Natural killer cell (primary cell): ENCODE measurements at regions not wholly inside any gene's neighbourhood (a gene's known extent, or its start where the extent isn't known, plus 50 kb on each side); places are given as distances from the start of the nearest gene placed in this dataset.
"Not testable (repeated sequence)": the region's sequence is repeated elsewhere in the genome, so short reads cannot be mapped to it uniquely, and the experiment has no call there.

Experiments
- ATAC-seq, 3 donors: fragments of 150-1000 bp in 2 of 3; fragments of 200-7000 bp in 1 of 3; cut with Tn5 transposase; 1 replicate in 1 of 3; 2 replicates in 2 of 3; pipeline ENCODE4 v1.10.0; 2021; ENCODE audit warnings: mild to moderate bottlenecking in 2 of 3, moderate library complexity in 2 of 3
- DNase-seq, 2 donors: peaks; one replicate each; pipeline versions ENCODE4 v3.0.0 to v3.0.0-alpha.2; 2013 to 2021; ENCODE audit warnings: mixed read lengths in 1 of 2
- H3K27ac ChIP-seq: one replicate; pipeline ENCODE4 v1.5.1; 2013; ENCODE audit warnings: mild to moderate bottlenecking, low read length
- H3K27me3 ChIP-seq: one replicate; pipeline ENCODE4 v1.6.1; 2013; ENCODE audit warnings: low read length; ENCODE audit not compliant: control insufficient read depth, insufficient read depth
- H3K36me3 ChIP-seq: one replicate; pipeline ENCODE4 v1.6.1; 2013; ENCODE audit warnings: low read length; ENCODE audit not compliant: control insufficient read depth, insufficient read depth
- H3K4me1 ChIP-seq: one replicate; pipeline ENCODE4 v1.6.1; 2013; ENCODE audit warnings: low read length; ENCODE audit not compliant: control insufficient read depth, insufficient read depth
- H3K4me3 ChIP-seq: one replicate; pipeline ENCODE4 v1.5.1; 2013; ENCODE audit warnings: low read length
- H3K9me3 ChIP-seq: one replicate; pipeline ENCODE4 v1.6.1; 2013; ENCODE audit warnings: low read length; ENCODE audit not compliant: control insufficient read depth, insufficient read depth
- H3K27ac Mint-ChIP-seq, 2 donors: one replicate each; pipeline ENCODE4 v1.8.0; 2022; ENCODE audit warnings: mild to moderate bottlenecking in 2 of 2, mixed read lengths in 2 of 2, moderate library complexity in 1 of 2
- H3K27me3 Mint-ChIP-seq, 2 donors: one replicate each; pipeline ENCODE4 v1.8.0; 2022; ENCODE audit warnings: low read depth in 2 of 2, mixed read lengths in 2 of 2
- H3K36me3 Mint-ChIP-seq: one replicate; pipeline ENCODE4 v1.8.0; 2022; ENCODE audit warnings: mixed read lengths
- H3K4me1 Mint-ChIP-seq, 2 donors: one replicate each; pipeline ENCODE4 v1.8.0; 2022; ENCODE audit warnings: mixed read lengths in 2 of 2
- H3K4me3 Mint-ChIP-seq: one replicate; pipeline ENCODE4 v1.8.0; 2022; ENCODE audit warnings: mild to moderate bottlenecking, moderate library complexity, mixed read lengths
- H3K9me3 Mint-ChIP-seq, 2 donors: one replicate each; pipeline ENCODE4 v1.8.0; 2022; ENCODE audit warnings: mixed read lengths in 2 of 2
- WGBS: methylation state at CpG from one replicate; pipeline ENCODE4 v1.1.7; 2013; ENCODE audit warnings: missing lambda C conversion rate; ENCODE audit not compliant: insufficient coverage; 5-methylcytosine and 5-hydroxymethylcytosine counted together
- intact Hi-C: fragments of 100-400 bp; cut with micrococcal nuclease; formaldehyde crosslinking; loops from one replicate; pipeline ENCODE4 v1.14.2; 2022
- TF ChIP-seq, protein P1 (sequence below): fragments of 200-600 bp; IDR thresholded peaks from one replicate; pipeline ENCODE4 v1.8.0; 2022; ENCODE audit warnings: antibody characterized with exemption

DNA sequence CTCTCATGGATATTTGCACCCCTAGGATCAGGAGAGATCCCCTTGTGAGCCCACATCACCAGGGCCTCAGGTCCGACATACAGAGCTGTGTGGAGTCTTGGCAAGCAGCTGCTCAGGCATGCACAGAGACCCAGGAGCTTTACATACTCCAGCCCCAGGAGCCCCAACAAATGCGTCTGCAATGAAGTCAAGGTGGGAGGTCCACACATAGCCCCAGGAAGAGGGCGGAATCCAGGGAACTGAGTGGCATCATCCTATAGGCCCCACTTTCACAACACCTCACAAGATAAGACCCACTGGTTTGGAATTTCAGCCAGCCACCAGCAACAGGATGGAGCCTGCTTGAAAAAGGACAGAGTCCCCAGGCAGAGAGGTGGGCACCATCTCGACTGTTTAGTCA lies 106.7 kb downstream of the LSMEM1 start:
- H3K9me3 Mint-ChIP-seq: no peaks in the 10 kb centered on the region
- Histone ChIP-seq H3K27me3 (no peaks in the 10 kb centered on the region), H3K4me1 (no peaks in the 10 kb centered on the region), H3K36me3 (no peaks in the 10 kb centered on the region), H3K4me3 (no peak overlapping the region), H3K27ac (no peak overlapping the region), H3K9me3 (no peaks in the 10 kb centered on the region)
- DNase-seq (no peak), ATAC-seq (no peak)
- TF ChIP-seq, protein P1, sequence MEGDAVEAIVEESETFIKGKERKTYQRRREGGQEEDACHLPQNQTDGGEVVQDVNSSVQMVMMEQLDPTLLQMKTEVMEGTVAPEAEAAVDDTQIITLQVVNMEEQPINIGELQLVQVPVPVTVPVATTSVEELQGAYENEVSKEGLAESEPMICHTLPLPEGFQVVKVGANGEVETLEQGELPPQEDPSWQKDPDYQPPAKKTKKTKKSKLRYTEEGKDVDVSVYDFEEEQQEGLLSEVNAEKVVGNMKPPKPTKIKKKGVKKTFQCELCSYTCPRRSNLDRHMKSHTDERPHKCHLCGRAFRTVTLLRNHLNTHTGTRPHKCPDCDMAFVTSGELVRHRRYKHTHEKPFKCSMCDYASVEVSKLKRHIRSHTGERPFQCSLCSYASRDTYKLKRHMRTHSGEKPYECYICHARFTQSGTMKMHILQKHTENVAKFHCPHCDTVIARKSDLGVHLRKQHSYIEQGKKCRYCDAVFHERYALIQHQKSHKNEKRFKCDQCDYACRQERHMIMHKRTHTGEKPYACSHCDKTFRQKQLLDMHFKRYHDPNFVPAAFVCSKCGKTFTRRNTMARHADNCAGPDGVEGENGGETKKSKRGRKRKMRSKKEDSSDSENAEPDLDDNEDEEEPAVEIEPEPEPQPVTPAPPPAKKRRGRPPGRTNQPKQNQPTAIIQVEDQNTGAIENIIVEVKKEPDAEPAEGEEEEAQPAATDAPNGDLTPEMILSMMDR: no peak
- intact Hi-C loops: no loop called here
- 87% methylated on average over 4 of the region's 4 CpGs for WGBS
- no peak overlapping the region for H3K27ac Mint-ChIP-seq
- peaks cover 11 to 13% of the 10 kb centered on the region in 2 donors for H3K27me3 Mint-ChIP-seq
- no peaks in the 10 kb centered on the region for H3K4me1 Mint-ChIP-seq
- no peaks in the 10 kb centered on the region for H3K36me3 Mint-ChIP-seq
- H3K4me3 Mint-ChIP-seq: no peak overlapping the region

DNA sequence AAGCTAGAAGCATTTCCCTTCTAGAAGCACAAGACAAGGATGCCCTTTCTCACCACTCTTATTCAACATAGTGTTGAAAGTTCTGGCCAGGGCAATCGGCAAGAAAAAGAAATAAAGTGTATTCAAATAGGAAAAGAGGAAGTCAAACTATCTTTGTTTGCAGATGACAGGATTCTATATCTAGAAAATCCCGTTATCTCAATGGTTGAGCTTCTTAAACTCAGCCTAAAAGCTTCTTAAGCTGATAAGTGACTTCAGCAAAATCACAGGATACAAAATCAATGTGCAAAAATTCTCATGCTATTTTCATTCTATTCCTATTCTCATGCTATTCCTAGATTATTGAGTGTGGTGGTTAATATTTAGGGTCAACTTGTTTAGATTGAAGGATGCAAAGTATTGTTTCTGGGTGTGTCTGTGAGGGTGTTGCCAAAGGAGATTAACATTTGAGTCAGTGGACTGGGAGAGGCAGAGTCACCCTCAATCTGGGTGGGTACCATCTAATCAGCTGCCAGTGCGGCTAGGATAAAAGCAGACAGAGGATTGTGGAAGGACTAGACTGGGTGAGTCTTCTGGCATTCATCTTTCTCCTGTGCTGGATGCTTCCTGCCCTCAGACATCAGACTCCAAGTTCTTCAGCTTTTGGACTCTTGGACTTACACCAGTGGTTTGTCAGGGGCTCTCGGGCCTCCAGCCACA lies 111.9 kb downstream of the LSMEM1 start:
- H3K4me3 ChIP-seq, intact Hi-C loops: not testable (repeated sequence)

DNA sequence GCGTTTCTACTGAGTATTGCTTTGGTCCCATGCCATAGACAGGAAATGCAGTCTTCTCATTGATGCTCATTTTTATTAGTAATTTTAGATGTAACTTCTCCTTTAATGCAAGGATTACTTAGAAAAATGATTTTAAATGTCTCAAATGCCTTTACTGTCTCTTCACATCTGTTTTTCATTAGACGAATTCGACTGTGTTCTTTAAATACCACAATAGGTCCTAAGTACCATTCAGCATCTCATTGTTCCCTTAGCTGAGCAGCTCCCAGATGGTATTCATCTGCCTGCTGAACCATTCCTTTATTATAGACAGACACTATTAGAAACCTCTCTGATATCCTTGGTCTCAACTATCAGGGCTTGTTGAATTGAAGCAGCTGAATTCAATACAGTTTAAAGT lies 113.6 kb downstream of the LSMEM1 start:
- Mint-ChIP-seq H3K27ac (no peak overlapping the region), H3K9me3 (peaks cover 0 to 2% of the 10 kb centered on the region in 2 donors), H3K36me3 (no peaks in the 10 kb centered on the region), H3K27me3 (peaks cover 0 to 5% of the 10 kb centered on the region in 2 donors), H3K4me1 (no peaks in the 10 kb centered on the region), H3K4me3 (no peak overlapping the region)
- intact Hi-C loops: no loop called here
- TF ChIP-seq, protein P1: no peak
- Histone ChIP-seq H3K9me3 (no peaks in the 10 kb centered on the region), H3K4me3 (no peak overlapping the region), H3K4me1 (no peaks in the 10 kb centered on the region), H3K27ac (no peak overlapping the region), H3K36me3 (no peaks in the 10 kb centered on the region), H3K27me3 (no peaks in the 10 kb centered on the region)
- ATAC-seq: no peak
- 92% methylated on average over 2 of the region's 3 CpGs for WGBS
- DNase-seq: no peak

More for the DNA sequence above, 111.9 kb downstream of the LSMEM1 start:
- ATAC-seq, DNase-seq, H3K27me3 ChIP-seq, H3K36me3 ChIP-seq, H3K27me3 Mint-ChIP-seq, H3K36me3 Mint-ChIP-seq, H3K27ac ChIP-seq, H3K27ac Mint-ChIP-seq, H3K9me3 Mint-ChIP-seq, H3K4me3 Mint-ChIP-seq, H3K4me1 ChIP-seq, H3K4me1 Mint-ChIP-seq, H3K9me3 ChIP-seq: not testable (repeated sequence)
- whole genome bisulfite sequencing: 78% methylated on average over 3 of the region's 4 CpGs

DNA sequence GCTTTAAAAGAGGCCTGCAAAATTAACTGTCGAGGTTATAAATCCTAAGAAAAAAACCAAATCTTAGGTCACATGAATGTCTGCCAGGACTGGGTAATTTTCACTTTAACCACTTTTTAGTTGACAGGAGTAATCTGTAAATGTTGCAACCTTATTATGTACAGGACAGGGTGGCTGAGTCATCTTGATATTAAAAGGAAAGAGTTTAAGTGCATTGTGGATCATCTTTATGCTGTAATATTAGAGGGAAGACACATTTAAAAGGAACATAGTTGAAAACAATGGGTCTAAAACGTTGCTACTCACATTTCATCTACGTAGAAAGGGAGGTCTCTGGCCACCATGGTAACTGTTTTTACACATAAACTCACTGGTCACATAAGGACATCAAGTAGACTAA lies 115.5 kb downstream of the LSMEM1 start:
- H3K36me3 ChIP-seq: no peaks in the 10 kb centered on the region
- DNase-seq (no peak), ATAC-seq (no peak)
- H3K36me3 Mint-ChIP-seq: no peaks in the 10 kb centered on the region
- 77% methylated on average over 3 of the region's 3 CpGs for whole genome bisulfite sequencing
- intact Hi-C loops: no loop called here
- H3K9me3 ChIP-seq: no peaks in the 10 kb centered on the region
- H3K4me3 Mint-ChIP-seq: no peak overlapping the region
- no peaks in the 10 kb centered on the region for H3K27me3 ChIP-seq
- H3K4me3 ChIP-seq: no peak overlapping the region
- H3K27ac ChIP-seq: no peak overlapping the region
- H3K9me3 Mint-ChIP-seq: peaks cover 0 to 2% of the 10 kb centered on the region in 2 donors
- no peaks in the 10 kb centered on the region for H3K27me3 Mint-ChIP-seq
- H3K4me1 ChIP-seq: no peaks in the 10 kb centered on the region
- no peak overlapping the region for H3K27ac Mint-ChIP-seq
- TF ChIP-seq, protein P1: no peak
- no peaks in the 10 kb centered on the region for H3K4me1 Mint-ChIP-seq
